DMS 273 treated with DMSO at 0.1 percent for 48 hours (cell line): ENCODE measurements at regions not wholly inside any gene's neighbourhood (a gene's known extent, or its start where the extent isn't known, plus 50 kb on each side); places are given as distances from the start of the nearest gene placed in this dataset.

Experiments
- DNase-seq: peaks from one replicate; lab custom pipeline; 2025; lab: John Stamatoyannopoulos, UW

DNA sequence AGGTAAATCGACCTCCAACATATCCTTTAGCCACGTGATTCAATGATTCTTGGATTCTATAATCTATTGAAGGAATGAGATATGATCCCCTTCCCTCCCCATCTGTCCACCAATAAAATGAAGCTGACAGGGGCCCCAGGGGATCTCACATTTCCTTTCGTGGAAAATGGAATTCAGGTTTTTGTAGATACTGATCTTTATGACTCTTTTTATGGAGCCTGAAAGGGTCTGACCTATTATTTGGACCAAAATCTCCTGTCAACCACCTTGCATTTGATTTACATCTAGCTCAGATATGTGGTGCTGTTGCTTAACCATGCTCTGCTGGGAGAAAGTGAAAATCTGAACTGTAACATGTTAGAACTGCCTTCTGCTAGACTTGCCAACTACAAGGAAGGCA, 234.0 kb upstream of the CXCL12 start:
- no peak for DNase-seq

DNA sequence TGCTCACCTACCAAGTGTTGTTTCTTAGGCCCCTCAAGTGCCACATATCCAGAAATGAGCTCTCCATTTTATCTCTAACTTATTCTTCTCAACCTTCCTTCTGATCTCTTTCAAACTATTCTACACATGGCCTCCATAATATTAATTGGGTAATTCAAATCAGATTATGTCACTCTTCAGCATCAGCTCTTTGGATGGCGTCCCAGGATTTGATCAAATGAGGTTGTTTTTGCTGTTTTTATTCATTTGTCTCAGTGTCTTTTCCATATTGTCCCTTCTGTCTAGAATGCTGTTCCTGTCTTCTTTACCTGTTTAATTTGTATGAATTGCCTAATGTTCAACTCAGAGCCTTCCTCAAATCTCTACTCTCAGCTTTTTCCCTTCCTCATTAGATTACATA, 234.6 kb upstream of the CXCL12 start:
- no peak for DNase-seq

DNA sequence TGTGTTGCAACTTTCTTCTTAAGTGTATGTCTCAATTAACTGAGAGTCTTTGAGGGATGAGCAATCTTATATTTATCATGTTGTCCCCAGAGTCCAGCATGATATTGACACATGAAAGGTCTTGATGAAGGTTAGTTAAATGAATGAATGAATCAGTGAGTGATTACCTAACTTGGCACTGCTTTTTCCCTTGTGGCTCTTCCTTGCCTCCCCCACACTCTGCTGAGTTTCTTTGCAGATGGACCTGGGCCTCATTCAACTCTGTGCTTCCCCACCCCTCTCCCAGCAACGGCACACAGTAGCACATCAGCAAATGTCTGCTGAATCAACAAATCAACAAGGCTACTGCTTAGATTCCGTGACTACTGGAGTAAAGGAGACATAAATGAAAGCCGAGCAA, 235.1 kb upstream of the CXCL12 start:
- DNase-seq, result no peak

DNA sequence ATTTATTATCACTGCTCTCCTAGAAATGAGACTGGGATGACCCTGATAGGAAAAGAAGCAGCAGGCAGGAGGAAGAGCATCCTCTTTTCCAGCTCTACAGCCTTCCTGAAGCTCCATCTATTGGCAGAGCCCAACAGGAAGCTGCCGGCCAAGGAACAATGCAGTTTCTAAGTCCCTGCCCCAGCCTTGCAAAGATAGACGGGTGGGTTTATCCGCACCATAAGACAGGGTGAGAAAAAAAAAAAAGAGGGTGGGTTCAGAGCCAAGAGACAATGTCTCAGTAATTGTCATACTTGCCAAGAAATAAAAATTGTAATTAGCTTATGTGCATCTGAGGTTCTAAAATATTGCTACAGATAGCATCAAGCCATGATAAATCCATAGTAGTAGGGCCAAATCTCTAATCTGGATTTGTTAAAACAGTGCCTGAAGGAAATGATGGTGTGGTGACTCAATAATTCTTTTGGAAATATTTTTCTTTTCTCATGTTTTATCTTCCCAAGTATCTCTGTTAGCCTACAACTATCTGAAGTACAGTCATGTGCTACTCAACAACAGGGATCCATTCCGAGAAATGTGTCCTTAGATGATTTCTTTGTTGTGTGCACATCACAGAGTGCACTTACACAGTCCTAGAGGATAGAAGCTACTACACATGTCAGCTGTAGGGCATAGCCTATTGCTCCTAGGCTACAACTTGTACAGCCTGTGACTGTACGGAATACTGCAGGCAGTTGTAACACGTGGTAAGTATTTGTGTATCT, 242.9 kb upstream of the CXCL12 start:
- no peak for DNase-seq

DNA sequence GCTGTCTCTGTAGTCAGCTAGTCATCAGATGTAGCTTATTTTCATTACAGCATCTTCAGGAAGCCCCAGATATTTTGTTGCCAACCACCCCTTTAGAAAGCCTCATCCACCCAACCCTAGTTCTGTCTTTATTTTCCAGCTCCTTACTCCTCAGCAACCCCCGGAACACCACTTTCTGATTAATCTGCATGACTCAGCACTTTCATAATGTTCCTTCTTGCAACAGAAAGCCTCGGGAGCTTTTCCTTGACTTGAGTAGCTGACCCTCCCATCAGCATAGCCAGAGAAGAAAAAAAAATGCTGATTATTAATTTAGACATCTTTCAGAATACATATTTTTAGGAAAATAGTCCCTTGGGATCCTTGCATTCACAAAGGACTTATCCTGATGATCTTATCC, 244.0 kb upstream of the CXCL12 start:
- DNase-seq, result no peak

DNA sequence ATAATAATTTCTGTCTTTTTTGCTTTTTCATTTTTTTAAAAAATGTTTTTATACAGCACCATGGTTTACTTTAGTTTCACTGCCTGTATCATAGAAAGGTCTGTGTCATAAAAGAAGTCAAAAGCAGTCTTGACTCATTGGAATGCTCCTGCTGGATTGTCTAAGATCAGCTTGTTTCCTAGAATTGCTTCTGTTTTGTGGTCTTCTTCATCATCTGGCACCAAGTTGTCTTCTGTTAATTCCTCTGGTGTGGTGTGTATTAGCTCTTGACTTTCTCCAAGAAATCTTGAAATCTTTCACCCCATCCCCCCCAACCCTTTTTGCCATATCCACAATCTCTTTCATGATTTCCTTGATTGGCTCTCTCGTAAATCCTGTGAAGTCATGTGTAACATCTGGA, 250.3 kb upstream of the CXCL12 start:
- no peak for DNase-seq

DNA sequence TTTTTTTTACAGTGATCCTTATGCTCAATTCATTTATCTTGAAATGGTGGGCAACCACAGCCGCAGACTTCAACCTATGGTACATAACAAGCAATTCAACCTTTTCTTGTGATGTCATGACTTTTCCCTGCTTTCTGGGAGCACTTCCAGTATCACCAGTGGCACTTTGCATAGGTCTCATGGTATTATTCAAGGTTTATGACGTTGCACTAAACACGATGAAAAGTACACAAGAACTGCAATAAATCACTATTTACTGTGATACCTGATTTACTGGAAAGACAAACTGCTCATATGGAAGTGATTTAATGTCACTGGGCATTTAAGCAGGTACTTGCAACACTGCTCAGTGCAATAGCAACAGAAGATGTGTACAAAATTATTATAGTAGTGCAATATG, 251.7 kb upstream of the CXCL12 start:
- no peak for DNase-seq

DNA sequence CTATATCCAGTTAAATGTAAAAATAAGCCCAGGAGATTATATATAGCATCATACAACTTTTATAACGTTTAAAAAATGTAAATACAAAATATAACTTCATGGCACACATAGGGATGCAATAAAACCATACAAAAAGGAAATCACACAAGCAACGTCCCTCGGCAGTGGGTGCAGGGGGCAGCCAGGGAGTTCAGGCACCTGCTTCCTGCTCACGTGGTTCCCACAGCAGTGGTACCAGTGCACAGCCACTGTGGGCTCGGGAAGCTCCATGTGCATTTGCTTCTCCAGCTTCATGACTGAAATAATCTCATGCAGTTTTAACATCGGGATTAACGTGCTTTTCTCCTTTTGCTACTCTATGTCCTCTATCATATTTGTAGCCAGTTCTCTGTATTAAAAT, 255.5 kb upstream of the CXCL12 start:
- DNase-seq, result no peak

DNA sequence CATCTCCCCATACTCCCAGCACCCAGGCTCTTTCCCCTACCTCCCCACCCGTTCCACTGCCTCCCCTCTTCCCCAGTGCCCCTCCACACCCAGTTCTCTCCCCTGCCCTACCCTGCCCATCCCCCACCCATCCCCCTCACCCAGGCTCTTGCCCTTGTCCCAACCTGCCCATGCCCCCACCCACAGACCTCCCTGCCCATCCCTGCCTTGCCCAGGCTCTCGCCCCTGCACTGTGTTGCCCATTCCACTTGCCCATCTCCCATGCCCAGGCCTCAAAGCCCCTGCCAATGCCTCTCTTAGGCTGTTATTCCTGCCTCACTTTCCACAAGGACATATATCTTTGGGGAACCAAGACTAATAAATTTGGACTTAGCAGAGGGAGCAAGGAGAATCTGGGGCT, 262.6 kb upstream of the CXCL12 start:
- no peak for DNase-seq

DNA sequence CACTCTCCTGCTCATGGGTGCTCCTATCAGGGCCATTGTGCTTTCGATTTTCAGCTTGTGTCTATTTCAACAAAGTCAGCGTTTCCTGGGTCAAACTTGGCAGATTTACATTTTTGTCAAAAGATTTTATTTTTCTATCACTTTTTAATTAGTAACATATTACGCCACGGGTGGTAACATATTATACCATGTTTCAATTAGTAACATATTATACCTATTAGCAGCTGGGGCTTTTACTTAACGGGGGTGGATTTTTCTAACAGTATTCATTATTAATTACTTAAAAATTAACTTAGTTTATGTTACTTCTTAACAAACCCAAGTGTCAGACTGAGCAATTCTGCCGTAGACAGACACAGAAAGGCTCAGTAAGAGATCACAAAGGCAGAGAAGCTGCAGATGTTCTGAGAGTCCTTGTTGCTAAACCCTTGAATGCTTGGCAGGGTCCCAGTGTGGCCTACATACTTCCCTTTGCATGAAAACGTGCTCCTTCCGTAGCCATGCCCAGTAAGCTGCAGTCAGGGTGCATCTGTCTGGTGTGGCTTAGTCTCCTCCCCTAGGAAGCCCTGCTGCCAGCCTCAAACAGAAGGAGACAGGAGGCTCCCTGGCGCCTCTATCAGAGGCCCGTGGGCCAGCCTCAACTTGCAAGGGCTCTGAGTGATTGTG, 263.1 kb upstream of the CXCL12 start:
- peak; percentile 69 for DNase-seq

DNA sequence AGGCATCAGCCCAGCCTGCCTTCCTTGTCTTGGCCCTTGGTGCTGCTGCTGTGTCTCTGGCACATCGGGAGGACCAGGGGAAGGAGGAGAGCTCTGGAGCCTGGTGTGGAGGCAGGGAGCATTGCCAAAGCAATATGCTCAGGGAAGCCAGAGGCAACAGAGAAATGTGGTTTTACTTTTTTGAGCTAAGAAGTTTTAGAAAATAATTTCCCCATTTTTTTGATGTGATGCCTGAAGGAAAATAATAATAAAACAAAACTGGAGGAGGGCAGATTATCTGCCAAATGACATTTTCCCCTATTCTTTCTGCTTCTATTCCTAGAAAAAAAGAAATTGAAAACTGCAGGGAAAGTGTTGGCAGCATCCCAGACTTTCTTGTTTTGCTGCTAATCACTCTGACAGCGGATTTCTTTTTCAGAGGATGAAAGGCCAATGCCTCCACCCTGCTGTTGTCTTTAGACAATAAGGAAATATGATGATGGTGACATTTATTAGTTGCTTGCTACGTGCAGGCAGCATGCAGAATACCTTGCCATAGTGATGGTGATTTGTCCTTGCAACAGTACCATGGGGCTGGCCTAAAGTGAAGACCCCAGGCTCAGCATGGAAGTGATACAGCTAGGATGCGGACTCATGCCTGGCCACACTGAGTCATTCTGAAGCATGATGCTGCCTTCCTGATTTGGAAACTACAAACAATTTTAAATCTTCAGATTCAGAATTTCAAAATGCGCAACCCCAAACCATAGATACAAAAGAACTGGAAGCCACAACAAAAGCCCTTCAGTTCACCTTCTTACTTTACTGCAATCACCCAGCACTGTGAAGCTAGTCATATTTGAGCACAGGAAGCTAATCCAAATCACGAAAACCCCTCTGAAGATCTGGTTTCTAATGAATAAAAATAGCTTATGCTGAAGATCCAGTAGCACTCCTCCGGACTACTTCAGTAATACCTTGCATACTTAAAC, 260.2 kb upstream of the TMEM72 start:
- DNase-seq, result peak; percentile 2

DNA sequence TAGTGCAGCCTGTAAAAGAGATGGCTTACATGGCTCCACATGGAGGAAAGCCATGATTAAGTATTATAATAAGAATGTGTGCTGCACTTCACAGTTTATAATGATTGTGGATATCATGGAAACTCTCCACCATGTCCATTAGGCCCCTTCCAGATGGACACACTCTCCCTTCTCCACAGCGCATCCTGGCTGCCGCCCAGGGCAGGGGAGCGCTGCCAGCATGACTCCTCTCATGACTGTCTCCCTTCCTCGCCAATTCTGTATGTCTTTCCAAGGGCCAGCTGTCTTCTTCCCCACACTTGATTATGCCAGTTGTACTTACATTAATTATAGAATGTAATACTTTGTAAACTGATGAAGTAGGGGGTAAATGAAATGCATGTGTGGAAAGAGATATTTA, 259.3 kb upstream of the TMEM72 start:
- peak; percentile 37 for DNase-seq

DNA sequence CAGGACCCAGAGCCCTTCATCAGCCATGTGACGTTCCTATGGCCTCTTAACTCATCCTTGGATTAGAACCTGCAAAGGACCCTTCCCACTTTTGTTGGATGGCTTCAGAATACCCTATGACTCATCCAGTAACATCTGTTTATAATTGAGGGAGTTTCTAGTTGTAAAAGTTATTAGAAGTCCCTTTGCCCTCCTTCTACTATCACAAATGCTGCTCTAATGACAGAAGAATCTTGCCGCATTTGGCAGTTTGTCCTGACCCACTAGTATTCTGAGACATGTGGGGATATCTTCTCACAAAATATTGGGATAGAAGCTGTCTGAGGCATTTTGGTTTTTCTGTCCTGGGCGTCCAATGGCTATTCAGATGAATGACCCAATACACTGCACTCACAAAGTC, 251.8 kb upstream of the TMEM72 start:
- DNase-seq, result no peak

DNA sequence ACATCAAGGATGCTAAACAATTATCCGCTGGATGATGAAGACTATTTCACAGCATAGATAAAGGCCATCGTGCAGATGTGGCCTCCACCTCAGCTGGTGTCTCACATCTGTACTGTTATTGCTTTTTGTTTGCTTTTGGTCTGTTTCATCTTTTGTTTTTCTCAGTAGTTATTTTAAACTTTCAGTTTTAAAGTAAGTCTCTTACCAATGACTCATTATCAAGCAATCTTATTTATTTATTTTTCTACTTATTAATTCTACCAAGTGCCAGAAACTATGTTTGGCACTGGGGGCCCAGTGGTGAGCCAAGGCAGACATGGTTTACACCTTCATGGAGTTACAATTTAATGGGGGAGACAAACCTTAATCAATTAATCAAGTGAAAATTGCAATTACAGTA, 250.9 kb upstream of the TMEM72 start:
- DNase-seq, result no peak

DNA sequence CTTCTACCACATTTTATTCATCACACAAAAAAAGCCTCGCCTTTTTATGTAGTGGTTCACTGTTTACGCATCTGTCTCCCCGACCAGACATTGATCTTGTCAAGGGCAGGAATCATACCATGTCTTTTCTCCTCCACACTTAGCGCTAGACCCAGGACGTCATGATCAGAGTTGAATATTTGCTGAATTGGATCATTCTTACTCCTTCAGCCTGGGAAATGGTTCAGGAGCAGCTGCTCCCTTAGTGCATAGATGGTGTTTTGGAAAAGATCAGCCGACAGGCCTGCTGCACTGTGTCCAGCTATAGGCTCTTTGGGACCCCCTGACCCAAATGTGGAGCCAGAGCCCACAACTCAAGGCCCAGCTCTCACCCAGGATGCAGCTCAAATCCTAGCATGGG, 249.1 kb upstream of the TMEM72 start:
- no peak for DNase-seq

DNA sequence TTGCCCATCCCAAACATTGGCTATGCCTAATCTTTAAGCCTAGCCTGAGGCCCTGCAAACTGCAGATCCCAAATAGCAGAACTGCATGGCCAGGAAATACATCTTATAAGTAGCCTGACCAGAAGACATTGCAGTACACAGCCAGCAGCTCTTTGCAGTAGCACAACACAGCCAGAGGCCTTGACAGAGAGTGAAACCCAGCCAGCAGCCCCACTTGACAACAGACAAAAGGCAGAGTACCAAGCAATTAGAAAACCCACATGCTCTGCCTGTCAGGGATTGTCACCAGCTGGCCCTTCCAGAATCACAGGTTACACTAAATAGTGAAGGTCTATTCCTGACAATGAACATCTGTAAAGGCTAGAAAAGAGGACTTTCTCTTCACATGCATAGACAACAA, 242.8 kb upstream of the TMEM72 start:
- DNase-seq, result no peak

DNA sequence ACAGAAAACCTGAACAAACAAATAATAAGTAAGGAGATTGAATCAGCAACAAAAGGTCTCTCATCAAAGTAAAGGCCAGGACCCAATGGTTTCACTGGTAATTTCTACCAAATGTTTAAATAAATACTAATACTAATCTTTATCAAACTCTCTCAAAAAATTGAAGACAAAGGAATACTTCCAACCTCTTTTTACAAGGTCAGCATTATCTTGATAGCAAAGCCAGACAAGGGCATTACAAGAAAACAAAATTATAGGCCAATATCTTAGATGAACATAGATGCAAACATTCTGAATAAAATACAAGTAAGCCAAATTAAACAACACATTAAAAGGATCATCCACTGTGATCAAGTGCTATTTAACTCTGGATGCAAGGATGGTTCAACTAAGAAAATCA, 239.8 kb upstream of the TMEM72 start:
- DNase-seq, result no peak

DNA sequence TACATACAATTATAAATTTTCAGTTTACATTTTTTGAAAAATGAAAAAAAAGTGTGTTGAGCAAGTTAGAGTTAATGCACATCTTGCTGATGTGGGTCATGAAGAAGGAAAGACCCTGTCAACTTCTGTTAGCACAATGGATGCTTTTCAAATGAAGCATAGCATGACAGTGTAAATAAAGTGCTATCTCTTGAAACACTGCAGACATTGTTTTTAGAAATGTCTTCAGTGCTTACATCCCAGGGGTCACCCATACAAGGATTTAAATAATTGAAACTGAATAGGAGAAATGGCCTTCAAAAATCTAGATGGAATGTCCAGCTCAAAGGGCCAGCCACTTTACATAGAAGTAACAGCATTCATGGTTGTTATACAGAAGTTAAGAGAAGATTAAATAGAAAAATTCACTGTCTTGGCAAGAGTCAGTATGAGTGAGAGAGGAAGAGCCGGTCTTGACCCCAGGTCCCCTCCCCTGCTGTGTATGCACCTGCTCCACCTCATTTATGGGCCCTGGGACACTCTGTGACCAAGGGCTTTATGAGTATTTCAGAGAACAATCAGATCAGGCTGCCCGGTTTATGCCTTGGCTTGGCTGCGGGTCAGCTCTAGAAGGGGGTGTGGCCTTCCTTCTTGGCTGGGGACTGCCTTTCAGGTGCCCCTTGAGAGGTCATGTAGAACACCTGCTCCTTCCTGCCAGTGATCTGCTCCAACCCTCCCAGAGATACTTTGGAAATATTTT, 237.7 kb upstream of the TMEM72 start:
- no peak for DNase-seq

DNA sequence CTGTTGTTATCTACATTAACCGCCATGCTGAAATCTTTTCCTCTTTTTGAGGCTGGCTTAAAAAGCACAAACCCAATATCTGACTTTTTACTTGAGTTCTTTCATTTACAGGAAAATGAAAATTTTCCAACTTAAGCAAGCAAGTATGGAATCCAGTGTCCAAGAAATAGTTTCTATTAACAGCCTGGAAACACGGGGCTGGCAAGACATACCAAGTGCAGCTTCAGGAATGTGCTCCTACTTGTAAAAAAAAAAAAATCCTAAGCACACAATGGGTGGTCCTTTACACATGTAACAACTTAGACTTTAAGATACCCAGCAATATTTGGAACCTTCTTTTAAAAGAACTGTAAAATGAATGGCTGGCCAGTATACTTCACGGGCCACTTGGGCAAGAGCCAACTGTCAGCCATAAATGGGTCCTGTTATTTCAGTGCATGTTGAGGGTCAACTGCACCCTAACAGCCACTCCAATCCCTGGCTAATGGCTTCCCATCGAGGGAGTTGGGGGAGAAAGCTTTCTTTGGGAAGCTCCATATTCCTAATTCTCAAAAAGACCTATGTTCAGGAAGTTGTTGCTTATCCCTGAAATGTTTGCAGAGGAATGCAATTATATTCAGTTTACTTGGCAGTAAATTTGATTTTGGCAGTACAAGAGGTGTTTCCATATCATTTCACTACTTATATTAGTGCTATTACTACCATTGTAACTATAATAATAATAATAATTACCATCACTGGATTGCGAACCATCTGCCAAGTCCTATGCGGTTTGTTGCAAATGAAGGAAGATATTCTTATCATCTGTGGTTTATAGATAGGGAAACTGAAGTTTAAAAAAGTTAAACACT, 236.4 kb upstream of the TMEM72 start:
- DNase-seq, result no peak

DNA sequence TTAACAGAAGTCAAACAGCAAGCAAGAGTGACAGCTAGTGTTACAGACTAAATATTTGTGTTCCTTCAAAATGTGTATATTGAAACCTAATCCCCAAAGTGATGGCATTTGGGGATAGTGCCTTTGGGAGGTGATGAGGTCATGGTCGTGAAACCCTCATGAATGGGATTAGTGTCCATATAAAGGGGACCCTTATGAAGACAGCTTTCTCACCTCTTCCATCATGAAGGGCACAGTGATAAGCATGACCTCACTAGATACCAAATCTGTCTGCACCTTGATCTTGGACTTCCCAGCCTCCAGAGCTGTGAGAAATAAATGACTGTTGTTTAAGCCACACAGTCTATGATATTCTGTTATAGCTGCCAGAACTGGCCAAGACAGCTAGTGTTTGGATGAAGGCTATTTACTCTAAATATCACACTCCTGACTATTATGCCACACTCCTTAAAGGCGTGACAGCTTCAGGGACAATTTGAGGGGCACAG, 235.7 kb upstream of the TMEM72 start:
- DNase-seq, result no peak

DNA sequence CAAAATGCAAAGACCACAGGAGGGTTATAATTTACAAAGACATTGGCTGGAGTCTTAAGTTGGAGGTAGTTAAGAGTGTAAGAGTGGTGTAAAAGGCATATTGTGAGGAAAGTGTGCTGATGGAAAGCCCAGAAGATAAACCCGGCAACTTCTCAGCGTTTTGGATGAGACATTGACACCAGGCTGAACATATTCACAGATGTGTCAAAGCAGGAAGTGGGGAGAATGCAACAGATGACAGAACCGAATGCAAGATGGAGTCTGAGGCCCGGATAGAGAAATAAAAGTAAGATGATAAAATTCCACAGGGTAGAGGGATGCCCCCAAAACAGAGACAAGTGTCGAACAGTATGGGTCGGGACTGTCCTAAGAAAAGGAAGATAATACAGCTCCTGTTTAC, 230.4 kb upstream of the TMEM72 start:
- no peak for DNase-seq
